Fibroblast of villous mesenchyme (primary cell): ENCODE measurements at regions not wholly inside any gene's neighbourhood (a gene's known extent, or its start where the extent isn't known, plus 50 kb on each side); places are given as distances from the start of the nearest gene placed in this dataset.

Experiments
- DNase-seq: peaks from one replicate; pipeline ENCODE4 v3.0.0-alpha.2; 2010; ENCODE audit warnings: low read depth
- H3K4me3 ChIP-seq: 2 replicates; pipeline ENCODE4 v1.5.1; 2011; ENCODE audit warnings: low read depth, mild to moderate bottlenecking, low read length
- TF ChIP-seq, protein P1 (sequence below): IDR thresholded peaks from 2 replicates; pipeline ENCODE4 v1.5.1; 2012; ENCODE audit warnings: low read depth, mild to moderate bottlenecking, low read length; ENCODE audit not compliant: insufficient read depth

DNA sequence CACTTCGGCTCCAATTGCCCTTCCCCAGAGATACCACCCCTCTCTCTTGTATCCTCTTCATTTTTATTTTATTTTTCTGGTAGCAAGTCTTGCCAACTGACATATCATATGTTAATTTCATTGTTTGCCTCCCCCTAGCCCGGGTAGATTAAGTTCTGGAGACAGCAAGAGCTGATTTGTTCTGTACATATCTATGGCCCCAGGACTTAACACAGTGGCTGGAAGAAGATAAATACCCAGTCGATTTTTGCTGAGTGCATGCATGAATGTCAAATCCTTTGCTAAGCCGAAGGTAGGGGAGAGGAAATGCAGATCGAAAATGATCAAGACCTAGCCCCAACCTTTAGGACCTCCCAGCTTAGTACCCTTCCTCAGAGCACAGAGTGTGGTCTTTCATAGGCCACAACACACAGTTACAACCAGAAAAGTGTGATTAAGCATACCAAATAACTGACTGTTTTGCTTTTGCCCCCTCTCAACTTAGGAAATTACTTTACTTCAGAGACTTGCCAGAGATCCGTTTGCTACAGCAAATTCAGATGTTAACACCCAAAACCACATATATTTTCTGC, 58.7 kb upstream of the KLF3 start:
- TF ChIP-seq, protein P1, sequence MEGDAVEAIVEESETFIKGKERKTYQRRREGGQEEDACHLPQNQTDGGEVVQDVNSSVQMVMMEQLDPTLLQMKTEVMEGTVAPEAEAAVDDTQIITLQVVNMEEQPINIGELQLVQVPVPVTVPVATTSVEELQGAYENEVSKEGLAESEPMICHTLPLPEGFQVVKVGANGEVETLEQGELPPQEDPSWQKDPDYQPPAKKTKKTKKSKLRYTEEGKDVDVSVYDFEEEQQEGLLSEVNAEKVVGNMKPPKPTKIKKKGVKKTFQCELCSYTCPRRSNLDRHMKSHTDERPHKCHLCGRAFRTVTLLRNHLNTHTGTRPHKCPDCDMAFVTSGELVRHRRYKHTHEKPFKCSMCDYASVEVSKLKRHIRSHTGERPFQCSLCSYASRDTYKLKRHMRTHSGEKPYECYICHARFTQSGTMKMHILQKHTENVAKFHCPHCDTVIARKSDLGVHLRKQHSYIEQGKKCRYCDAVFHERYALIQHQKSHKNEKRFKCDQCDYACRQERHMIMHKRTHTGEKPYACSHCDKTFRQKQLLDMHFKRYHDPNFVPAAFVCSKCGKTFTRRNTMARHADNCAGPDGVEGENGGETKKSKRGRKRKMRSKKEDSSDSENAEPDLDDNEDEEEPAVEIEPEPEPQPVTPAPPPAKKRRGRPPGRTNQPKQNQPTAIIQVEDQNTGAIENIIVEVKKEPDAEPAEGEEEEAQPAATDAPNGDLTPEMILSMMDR, result no peak

GRCh38 chr4:38605753-38606586, 58.0 kb upstream of the KLF3 start:
- no peak overlapping the region for H3K4me3 ChIP-seq
- peak; percentile 37 for DNase-seq
- TF ChIP-seq, protein P1, result no peak

More for the DNA sequence above, 58.7 kb upstream of the KLF3 start:
- no peak for DNase-seq
- H3K4me3 ChIP-seq, result no peak overlapping the region

GRCh38 chr4:38606587-38606905, 57.5 kb upstream of the KLF3 start:
- no peak overlapping the region for H3K4me3 ChIP-seq
- DNase-seq, result no peak
- TF ChIP-seq, protein P1, result no peak

GRCh38 chr4:38609614-38610013, 54.4 kb upstream of the KLF3 start:
- DNase-seq, result no peak
- no peak overlapping the region for H3K4me3 ChIP-seq
- TF ChIP-seq, protein P1, result no peak

GRCh38 chr4:38610521-38610920, 53.5 kb upstream of the KLF3 start:
- TF ChIP-seq, protein P1, result no peak
- H3K4me3 ChIP-seq, result no peak overlapping the region
- DNase-seq, result no peak

DNA sequence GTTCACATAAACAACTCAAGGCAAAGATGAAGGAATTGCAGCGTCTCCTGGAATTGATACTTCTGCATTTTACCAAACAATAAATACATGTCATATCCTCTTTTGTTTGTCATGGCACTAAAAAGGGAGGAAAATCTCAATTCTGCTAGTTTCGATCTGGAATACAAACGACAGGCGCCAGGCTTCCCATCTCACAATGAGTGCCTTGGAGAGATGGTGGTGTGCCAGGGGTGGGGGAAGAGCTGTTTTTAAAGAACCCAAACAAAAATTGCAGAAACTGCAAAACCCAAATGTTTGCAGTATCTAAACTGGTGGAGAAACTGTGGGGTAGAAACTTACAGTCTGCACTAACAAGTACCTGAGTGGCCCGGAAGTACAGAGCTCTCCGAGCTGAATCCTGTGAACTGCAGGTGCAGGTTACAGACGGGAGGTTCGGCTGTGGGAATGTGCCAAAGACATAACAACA, 53.0 kb upstream of the KLF3 start:
- DNase-seq, result no peak
- TF ChIP-seq, protein P1, result no peak
- no peak overlapping the region for H3K4me3 ChIP-seq

DNA sequence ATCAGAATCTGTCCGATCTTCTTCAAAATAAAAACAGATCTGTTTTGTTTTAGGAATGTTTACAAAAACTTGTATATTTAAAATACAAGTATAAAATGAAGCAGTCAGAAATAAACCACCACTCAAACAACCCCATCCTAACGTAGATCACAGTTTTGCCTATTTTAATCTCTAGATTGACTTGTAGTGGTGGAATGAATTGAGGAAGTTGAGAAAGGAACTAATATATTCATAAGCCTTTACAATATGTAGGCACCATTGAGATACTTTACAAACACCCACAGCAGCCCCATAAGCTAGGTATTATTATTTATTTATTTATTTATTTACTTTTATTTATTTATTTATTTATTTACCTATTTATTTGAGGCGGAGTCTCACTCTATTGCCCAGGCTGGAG, 52.3 kb upstream of the KLF3 start:
- H3K4me3 ChIP-seq, result no peak overlapping the region
- no peak for DNase-seq
- TF ChIP-seq, protein P1, result no peak
